ENCODE measurements at regions not wholly inside any gene's neighbourhood (a gene's known extent, or its start where the extent isn't known, plus 50 kb on each side); places are given as distances from the start of the nearest gene placed in this dataset.

DNA sequence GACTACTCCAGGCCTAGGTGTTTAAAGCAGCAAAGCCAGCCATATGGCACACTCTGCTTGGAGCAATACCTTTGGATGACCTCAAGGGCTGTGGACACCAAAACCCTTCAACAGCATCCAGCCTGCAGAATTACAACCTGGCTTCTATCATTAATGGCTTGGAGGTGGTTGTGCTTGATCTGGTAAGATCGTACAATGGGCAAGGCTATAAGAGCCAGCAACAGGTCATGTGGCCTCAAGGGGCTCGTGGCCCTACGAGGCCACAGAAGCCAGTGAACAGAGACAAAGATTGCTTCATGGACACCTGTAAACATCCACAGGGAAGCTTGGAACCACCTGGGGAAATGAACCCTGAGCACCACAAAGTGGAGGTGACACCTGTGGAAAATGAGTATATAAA lies 657.3 kb downstream of the BCL11B start:
- no peak for TF ChIP-seq CTCF (IDR thresholded peaks at IDR 0.05; ENCODE audit: low read depth, low read length)
- no peak for TF ChIP-seq MYC (IDR thresholded peaks at IDR 0.05; ENCODE audit: low read depth, low read length)

Data from NB4 (cell line).